Esophagus squamous epithelium (tissue), 4 donors: ENCODE measurements at regions not wholly inside any gene's neighbourhood (a gene's known extent, or its start where the extent isn't known, plus 50 kb on each side); places are given as distances from the start of the nearest gene placed in this dataset.

Experiments used
- CTCF ChIP-seq, 6 experiments: fragments of 450-650 bp in 4 of 6; fragments of 200-600 bp in 2 of 6; sonication (generic) in 2 of 6; IDR thresholded peaks; one replicate each; pipeline ENCODE4 v1.5.1; 2016 to 2019; ENCODE audit warnings: antibody characterized with exemption in 6 of 6, mild to moderate bottlenecking in 4 of 6, moderate library complexity in 4 of 6
- POLR2A ChIP-seq, 4 donors: fragments of 450-650 bp; IDR thresholded peaks; one replicate each; pipeline ENCODE4 v1.6.1; 2017; ENCODE audit warnings: antibody characterized with exemption in 4 of 4, mild to moderate bottlenecking in 4 of 4, moderate library complexity in 3 of 4

GRCh38 chr3:26840272-26840870, 217.8 kb downstream of the LRRC3B start:
- no peak for TF ChIP-seq POLR2A (IDR thresholded peaks at IDR 0.05)
- TF ChIP-seq CTCF (IDR thresholded peaks at IDR 0.05): no peak
